Amygdala (tissue), 56 donors: ENCODE measurements at regions not wholly inside any gene's neighbourhood (a gene's known extent, or its start where the extent isn't known, plus 50 kb on each side); places are given as distances from the start of the nearest gene placed in this dataset.

Experiments
- DNase-seq, 56 donors: peaks; one replicate each; lab custom pipeline; 2025; lab: John Stamatoyannopoulos, UW

GRCh38 chr6:47934023-47934422, 152.2 kb downstream of the OPN5 start:
- DNase-seq: no peak

GRCh38 chr6:47932575-47932974, 150.7 kb downstream of the OPN5 start:
- no peak for DNase-seq

GRCh38 chr6:47924001-47924400, 142.2 kb downstream of the OPN5 start:
- DNase-seq: no peak

GRCh38 chr6:47922391-47922790, 140.6 kb downstream of the OPN5 start:
- peak in 54 of 56 donors; percentile 1 to 87 (median 48) for DNase-seq

- no peak for DNase-seq
Observed at GRCh38 chr6:47919875-47920274, 138.0 kb downstream of the OPN5 start.

GRCh38 chr6:47917811-47918210, 136.0 kb downstream of the OPN5 start:
- DNase-seq: no peak

GRCh38 chr6:47917202-47917601, 135.4 kb downstream of the OPN5 start:
- DNase-seq: no peak

- DNase-seq: no peak
Observed at GRCh38 chr6:47915017-47915416, 133.2 kb downstream of the OPN5 start.

- no peak for DNase-seq
Observed at GRCh38 chr6:47908271-47908670, 126.4 kb downstream of the OPN5 start.

GRCh38 chr6:47905717-47906116, 123.9 kb downstream of the OPN5 start:
- no peak for DNase-seq

GRCh38 chr6:47897247-47897646, 115.4 kb downstream of the OPN5 start:
- DNase-seq: no peak

- peak in 4 of 56 donors; percentile 2 to 7 (median 4) for DNase-seq
Observed at GRCh38 chr6:47890326-47890875, 108.6 kb downstream of the OPN5 start.

- no peak for DNase-seq
Observed at GRCh38 chr6:47879015-47879414, 97.2 kb downstream of the OPN5 start.
